GM12865 (cell line): ENCODE measurements at regions not wholly inside any gene's neighbourhood (a gene's known extent, or its start where the extent isn't known, plus 50 kb on each side); places are given as distances from the start of the nearest gene placed in this dataset.

Experiments
- DNase-seq: peaks from one replicate; pipeline ENCODE4 v3.0.0; 2010; ENCODE audit warnings: low read depth
- H3K4me3 ChIP-seq: 2 replicates; pipeline ENCODE4 v1.5.1; 2011; ENCODE audit warnings: mild to moderate bottlenecking, low read depth, low read length, control low read depth
- TF ChIP-seq, protein P1 (sequence below): IDR thresholded peaks from 2 replicates; pipeline ENCODE4 v1.5.1; 2011; ENCODE audit warnings: low read length, control low read depth, low read depth, inconsistent platforms; ENCODE audit not compliant: insufficient read depth; ENCODE audit errors: missing control alignments

DNA sequence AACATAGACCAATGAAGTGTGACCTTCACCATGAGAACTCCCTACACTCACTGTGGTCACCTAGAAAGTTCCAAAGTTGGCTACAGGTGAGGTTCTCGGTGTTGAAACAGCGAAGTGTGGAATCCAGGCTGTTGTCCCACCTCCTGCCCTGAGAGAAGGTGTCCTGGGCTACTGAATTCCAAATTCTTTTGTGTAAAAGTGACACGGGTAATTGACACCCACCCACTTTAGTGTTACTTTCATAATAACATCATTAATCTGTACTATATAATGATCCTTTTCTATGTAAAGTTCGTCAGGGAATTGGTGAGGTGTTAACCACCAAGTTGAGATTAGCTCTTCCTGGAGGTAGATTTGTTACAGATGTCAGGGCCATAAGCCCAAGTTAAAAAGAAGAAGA is 690.7 kb downstream of the RWDD3 start:
- DNase-seq: no peak
- no peak overlapping the region for H3K4me3 ChIP-seq
- TF ChIP-seq, protein P1, sequence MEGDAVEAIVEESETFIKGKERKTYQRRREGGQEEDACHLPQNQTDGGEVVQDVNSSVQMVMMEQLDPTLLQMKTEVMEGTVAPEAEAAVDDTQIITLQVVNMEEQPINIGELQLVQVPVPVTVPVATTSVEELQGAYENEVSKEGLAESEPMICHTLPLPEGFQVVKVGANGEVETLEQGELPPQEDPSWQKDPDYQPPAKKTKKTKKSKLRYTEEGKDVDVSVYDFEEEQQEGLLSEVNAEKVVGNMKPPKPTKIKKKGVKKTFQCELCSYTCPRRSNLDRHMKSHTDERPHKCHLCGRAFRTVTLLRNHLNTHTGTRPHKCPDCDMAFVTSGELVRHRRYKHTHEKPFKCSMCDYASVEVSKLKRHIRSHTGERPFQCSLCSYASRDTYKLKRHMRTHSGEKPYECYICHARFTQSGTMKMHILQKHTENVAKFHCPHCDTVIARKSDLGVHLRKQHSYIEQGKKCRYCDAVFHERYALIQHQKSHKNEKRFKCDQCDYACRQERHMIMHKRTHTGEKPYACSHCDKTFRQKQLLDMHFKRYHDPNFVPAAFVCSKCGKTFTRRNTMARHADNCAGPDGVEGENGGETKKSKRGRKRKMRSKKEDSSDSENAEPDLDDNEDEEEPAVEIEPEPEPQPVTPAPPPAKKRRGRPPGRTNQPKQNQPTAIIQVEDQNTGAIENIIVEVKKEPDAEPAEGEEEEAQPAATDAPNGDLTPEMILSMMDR: no peak

DNA sequence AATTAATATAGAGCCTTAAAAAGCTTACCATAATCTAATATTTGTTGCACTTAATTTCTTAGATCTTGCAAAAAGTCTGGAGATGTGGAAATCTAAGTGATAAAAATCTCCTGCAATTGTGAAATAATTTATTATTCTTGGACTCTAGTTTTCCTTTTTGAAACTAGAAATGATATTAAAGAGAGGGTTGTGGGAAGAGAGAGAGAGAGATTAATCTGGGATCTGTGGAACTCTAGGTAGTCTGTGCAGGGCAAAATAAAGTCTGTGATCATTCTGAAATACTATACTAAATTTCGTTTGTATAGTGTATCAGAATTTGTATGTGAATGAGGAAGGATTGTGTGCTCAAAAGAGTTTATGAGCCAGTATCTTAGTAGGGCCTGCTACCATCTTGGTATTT is 692.3 kb downstream of the RWDD3 start:
- no peak for DNase-seq
- TF ChIP-seq, protein P1: no peak
- no peak overlapping the region for H3K4me3 ChIP-seq

DNA sequence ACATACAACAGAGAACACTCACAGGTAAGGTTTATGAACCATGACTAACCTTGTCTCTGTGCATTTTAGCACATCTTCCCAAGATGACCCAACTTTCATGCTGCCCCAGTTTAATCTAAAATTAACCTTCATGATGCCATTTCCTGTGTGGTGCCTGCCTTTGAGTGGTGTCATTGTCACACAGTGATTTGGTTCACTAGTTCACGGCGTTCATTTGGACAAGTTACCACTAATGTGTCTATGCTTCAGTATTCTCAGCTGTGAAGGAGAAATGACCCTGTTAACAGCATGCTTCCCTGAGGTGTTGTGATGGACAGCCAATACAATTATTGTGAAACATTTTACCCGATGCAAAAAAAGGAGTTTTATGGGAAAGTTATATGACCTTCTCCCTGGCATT is 693.1 kb downstream of the RWDD3 start:
- peak; percentile 0 for DNase-seq
- no peak overlapping the region for H3K4me3 ChIP-seq
- TF ChIP-seq, protein P1: no peak

DNA sequence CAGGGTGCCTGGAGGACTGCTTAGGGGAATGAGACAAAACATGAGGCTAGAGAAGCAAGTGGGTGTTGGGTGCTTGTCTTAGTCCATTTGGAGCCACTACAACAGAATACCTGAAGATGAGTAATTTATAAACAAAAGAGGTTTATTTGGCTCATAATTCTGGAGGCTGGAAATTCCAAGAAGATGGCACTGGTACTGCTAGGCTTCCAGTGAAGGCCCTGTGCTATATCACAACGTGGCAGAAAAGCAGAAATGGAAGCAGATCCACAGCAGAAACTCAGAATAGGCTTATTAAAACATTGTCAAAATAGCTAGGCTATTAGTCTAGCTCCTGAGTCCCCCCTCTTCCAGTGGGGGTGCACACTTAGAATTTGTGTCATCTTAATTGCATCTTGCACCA is 701.7 kb downstream of the RWDD3 start:
- H3K4me3 ChIP-seq: no peak overlapping the region
- TF ChIP-seq, protein P1: no peak
- no peak for DNase-seq

DNA sequence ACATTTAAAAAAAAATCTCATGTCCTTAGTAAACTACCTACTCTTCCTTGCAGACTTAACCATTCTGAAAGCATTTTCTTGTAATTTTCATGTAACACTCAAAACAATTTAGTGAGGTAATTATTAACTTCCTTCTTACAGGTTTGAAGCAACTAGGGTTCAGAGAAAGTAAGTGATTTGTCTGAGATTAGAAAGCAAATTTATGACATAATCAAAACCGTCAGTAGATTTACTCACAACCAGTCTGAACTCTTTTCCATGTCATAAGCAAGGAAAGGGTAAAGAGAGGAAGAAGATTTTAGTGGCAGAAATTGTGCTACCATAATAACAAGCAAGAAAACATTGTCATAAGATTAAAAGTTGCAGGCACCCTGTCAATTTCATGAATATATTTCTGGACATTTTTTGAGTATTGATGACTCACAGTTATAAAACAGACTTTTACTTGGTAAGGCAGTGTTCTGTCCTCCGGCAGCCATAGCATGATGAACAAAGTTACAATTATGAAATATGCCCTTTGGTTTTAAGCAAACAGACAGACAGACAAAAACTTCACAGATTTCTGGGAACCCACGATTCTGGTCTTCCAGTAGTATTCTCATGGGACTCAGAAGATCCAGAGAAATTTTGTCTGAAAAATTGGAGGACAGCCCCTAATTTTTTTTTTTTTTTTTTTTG is 707.2 kb downstream of the RWDD3 start:
- DNase-seq: no peak
- TF ChIP-seq, protein P1: no peak
- no peak overlapping the region for H3K4me3 ChIP-seq

DNA sequence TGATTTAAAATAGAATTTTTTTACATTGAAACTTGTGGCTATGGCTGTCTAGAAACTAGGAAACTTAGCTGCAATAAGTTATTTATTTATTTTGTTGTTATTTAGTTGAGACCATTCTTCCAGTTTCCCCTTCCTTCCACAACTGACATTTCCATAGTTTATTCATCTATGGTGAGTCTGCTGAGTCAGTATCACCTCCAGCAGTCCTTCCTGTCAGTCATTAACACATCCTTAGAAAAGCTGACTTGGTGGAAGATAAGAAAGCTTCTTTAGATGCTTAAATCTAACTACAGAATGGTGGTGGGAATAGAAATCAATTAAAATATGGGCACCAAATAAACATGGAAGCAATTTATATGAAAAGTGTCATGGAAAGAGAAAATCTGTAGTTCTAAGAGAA is 714.0 kb downstream of the RWDD3 start:
- TF ChIP-seq, protein P1: no peak
- no peak for DNase-seq
- H3K4me3 ChIP-seq: no peak overlapping the region
